ENCODE measurements at regions not wholly inside any gene's neighbourhood (a gene's known extent, or its start where the extent isn't known, plus 50 kb on each side); places are given as distances from the start of the nearest gene placed in this dataset.

- no peak for DNase-seq (ENCODE audit: low read depth)
- no peak overlapping the region for H3K4me3 ChIP-seq (ENCODE audit: low read depth, low read length)
- TF ChIP-seq CTCF (conservative IDR thresholded peaks at IDR 0.05; ENCODE audit: low read depth, low read length): no peak
These were observed 157.9 kb downstream of the ZDHHC21 start for GRCh38 chr9:14535161-14535955.

GRCh38 chr9:14533867-14534640 lies 159.2 kb downstream of the ZDHHC21 start:
- no peak overlapping the region for H3K4me3 ChIP-seq (ENCODE audit: low read depth, low read length)
- no peak for DNase-seq (ENCODE audit: low read depth)
- no peak for TF ChIP-seq CTCF (conservative IDR thresholded peaks at IDR 0.05; ENCODE audit: low read depth, low read length)

- no peak for TF ChIP-seq CTCF (conservative IDR thresholded peaks at IDR 0.05; ENCODE audit: low read depth, low read length)
- no peak overlapping the region for H3K4me3 ChIP-seq (ENCODE audit: low read depth, low read length)
- no peak for DNase-seq (ENCODE audit: low read depth)
These were observed 160.6 kb downstream of the ZDHHC21 start for GRCh38 chr9:14532456-14533115.

GRCh38 chr9:14531341-14532269 lies 161.6 kb downstream of the ZDHHC21 start:
- no peak overlapping the region for H3K4me3 ChIP-seq (ENCODE audit: low read depth, low read length)
- no peak for TF ChIP-seq CTCF (conservative IDR thresholded peaks at IDR 0.05; ENCODE audit: low read depth, low read length)
- no peak for DNase-seq (ENCODE audit: low read depth)

- no peak for DNase-seq (ENCODE audit: low read depth)
- no peak for TF ChIP-seq CTCF (conservative IDR thresholded peaks at IDR 0.05; ENCODE audit: low read depth, low read length)
- no peak overlapping the region for H3K4me3 ChIP-seq (ENCODE audit: low read depth, low read length)
These were observed 162.4 kb downstream of the ZDHHC21 start for GRCh38 chr9:14530841-14531240.

GRCh38 chr9:14530366-14530765 lies 162.9 kb downstream of the ZDHHC21 start:
- no peak overlapping the region for H3K4me3 ChIP-seq (ENCODE audit: low read depth, low read length)
- no peak for DNase-seq (ENCODE audit: low read depth)
- no peak for TF ChIP-seq CTCF (conservative IDR thresholded peaks at IDR 0.05; ENCODE audit: low read depth, low read length)

Measured in epithelial cell of proximal tubule (primary cell).